GM12872 (cell line): ENCODE measurements at regions not wholly inside any gene's neighbourhood (a gene's known extent, or its start where the extent isn't known, plus 50 kb on each side); places are given as distances from the start of the nearest gene placed in this dataset.

Experiments
- CTCF ChIP-seq: IDR thresholded peaks from 3 replicates; pipeline ENCODE4 v1.5.1; 2011; ENCODE audit warnings: low read depth, mild to moderate bottlenecking, low read length, moderate library complexity; ENCODE audit not compliant: insufficient read depth

GRCh38 chr20:19935842-19936241 lies 81.3 kb upstream of the NAA20 start:
- no peak for TF ChIP-seq CTCF

GRCh38 chr20:19936466-19937200 lies 80.5 kb upstream of the NAA20 start:
- no peak for TF ChIP-seq CTCF

- no peak for TF ChIP-seq CTCF
Measured at GRCh38 chr20:19937218-19937617, 79.9 kb upstream of the NAA20 start.

- no peak for TF ChIP-seq CTCF
Measured at GRCh38 chr20:19937651-19938420, 79.3 kb upstream of the NAA20 start.

- TF ChIP-seq CTCF, result no peak
Measured at GRCh38 chr20:19938421-19939090, 78.6 kb upstream of the NAA20 start.

- TF ChIP-seq CTCF, result no peak
Measured at GRCh38 chr20:19940988-19941460, 76.1 kb upstream of the NAA20 start.

GRCh38 chr20:19942611-19943010 lies 74.6 kb upstream of the NAA20 start:
- TF ChIP-seq CTCF, result no peak
